HEK293T (cell line): ENCODE measurements at regions not wholly inside any gene's neighbourhood (a gene's known extent, or its start where the extent isn't known, plus 50 kb on each side); places are given as distances from the start of the nearest gene placed in this dataset.

Experiments used
- ARNT ChIP-seq: fragments of 450-650 bp; IDR thresholded peaks from 2 replicates; pipeline ENCODE4 v1.6.1; 2017; ENCODE audit warnings: mild to moderate bottlenecking
- BHLHE40 ChIP-seq: fragments of 450-650 bp; IDR thresholded peaks from 2 replicates; pipeline ENCODE4 v1.6.1; 2016; ENCODE audit warnings: mild to moderate bottlenecking, moderate library complexity, borderline replicate concordance
- CTBP1 ChIP-seq: fragments of 450-650 bp; IDR thresholded peaks from 2 replicates; pipeline ENCODE4 v1.6.1; 2016; ENCODE audit warnings: borderline replicate concordance
- ELF4 ChIP-seq: fragments of 450-650 bp; IDR thresholded peaks from 2 replicates; pipeline ENCODE4 v1.6.1; 2017; ENCODE audit warnings: antibody characterized with exemption
- FOXA1 ChIP-seq: fragments of 450-650 bp; IDR thresholded peaks from 2 replicates; pipeline ENCODE4 v1.6.1; 2016; ENCODE audit warnings: mild to moderate bottlenecking
- FOXK2 ChIP-seq: fragments of 450-650 bp; IDR thresholded peaks from 2 replicates; pipeline ENCODE4 v1.6.1; 2016; ENCODE audit warnings: mild to moderate bottlenecking
- FOXM1 ChIP-seq: fragments of 450-650 bp; IDR thresholded peaks from 2 replicates; pipeline ENCODE4 v1.6.1; 2017; ENCODE audit warnings: mild to moderate bottlenecking, borderline replicate concordance
- HDGF ChIP-seq: fragments of 450-650 bp; IDR thresholded peaks from 2 replicates; pipeline ENCODE4 v1.6.1; 2017; ENCODE audit warnings: antibody characterized with exemption, borderline replicate concordance
- L3MBTL2 ChIP-seq: fragments of 450-650 bp; conservative IDR thresholded peaks from 2 replicates; pipeline ENCODE4 v1.6.1; 2016; ENCODE audit warnings: mild to moderate bottlenecking
- LEF1 ChIP-seq: fragments of 450-650 bp; IDR thresholded peaks from 2 replicates; pipeline ENCODE4 v1.6.1; 2017; ENCODE audit warnings: mild to moderate bottlenecking, borderline replicate concordance
- NFRKB ChIP-seq: fragments of 450-650 bp; IDR thresholded peaks from 2 replicates; pipeline ENCODE4 v1.6.1; 2016; ENCODE audit warnings: mild to moderate bottlenecking, moderate library complexity
- SP1 ChIP-seq: fragments of 450-650 bp; IDR thresholded peaks from 2 replicates; pipeline ENCODE4 v1.6.1; 2017
- TARDBP ChIP-seq: fragments of 450-650 bp; IDR thresholded peaks from 2 replicates; pipeline ENCODE4 v1.6.1; 2016
- TF ChIP-seq, protein P1 (sequence below): fragments of 450-650 bp; IDR thresholded peaks from 2 replicates; pipeline ENCODE4 v1.6.1; 2016

DNA sequence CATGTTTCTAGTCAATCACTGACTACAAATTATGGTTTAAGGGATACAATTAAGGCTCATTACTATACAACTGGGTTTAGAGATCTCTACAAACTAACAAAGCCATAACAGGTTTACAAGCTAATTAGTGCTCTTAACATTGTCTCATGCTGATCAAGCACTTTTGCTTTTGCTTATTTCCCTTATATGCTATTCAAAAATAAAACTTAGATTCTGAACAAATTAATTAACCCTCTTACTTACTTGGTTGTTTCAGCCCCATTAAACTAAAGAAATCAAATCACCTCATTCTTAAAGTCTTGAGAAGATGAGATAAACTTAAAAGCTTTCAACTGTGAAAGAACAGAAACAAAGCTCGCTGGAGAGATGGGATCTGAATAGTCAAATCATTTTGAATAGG lies 2024.5 kb upstream of the ADGRL3 start:
- TF ChIP-seq, protein P1, sequence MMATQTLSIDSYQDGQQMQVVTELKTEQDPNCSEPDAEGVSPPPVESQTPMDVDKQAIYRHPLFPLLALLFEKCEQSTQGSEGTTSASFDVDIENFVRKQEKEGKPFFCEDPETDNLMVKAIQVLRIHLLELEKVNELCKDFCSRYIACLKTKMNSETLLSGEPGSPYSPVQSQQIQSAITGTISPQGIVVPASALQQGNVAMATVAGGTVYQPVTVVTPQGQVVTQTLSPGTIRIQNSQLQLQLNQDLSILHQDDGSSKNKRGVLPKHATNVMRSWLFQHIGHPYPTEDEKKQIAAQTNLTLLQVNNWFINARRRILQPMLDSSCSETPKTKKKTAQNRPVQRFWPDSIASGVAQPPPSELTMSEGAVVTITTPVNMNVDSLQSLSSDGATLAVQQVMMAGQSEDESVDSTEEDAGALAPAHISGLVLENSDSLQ, result no peak
- no peak for TF ChIP-seq ARNT
- TF ChIP-seq TARDBP, result no peak
- no peak for TF ChIP-seq L3MBTL2
- TF ChIP-seq FOXA1, result no peak
- no peak for TF ChIP-seq LEF1
- no peak for TF ChIP-seq SP1
- TF ChIP-seq ELF4, result no peak
- TF ChIP-seq NFRKB, result no peak
- TF ChIP-seq BHLHE40, result no peak
- TF ChIP-seq HDGF, result no peak
- no peak for TF ChIP-seq CTBP1
- no peak for TF ChIP-seq FOXM1
- TF ChIP-seq FOXK2, result no peak
